Omental fat pad (tissue), 3 donors: ENCODE measurements at regions not wholly inside any gene's neighbourhood (a gene's known extent, or its start where the extent isn't known, plus 50 kb on each side); places are given as distances from the start of the nearest gene placed in this dataset.
"Not testable (repeated sequence)": the region's sequence is repeated elsewhere in the genome, so short reads cannot be mapped to it uniquely, and the experiment has no call there.

Experiments used
- ATAC-seq: fragments of 150-250 bp; one replicate; pipeline ENCODE4 v1.9.1; 2016; ENCODE audit warnings: mild to moderate bottlenecking, moderate library complexity; ENCODE audit not compliant: low FRiP score
- DNase-seq: peaks from one replicate; pipeline ENCODE4 v3.0.0-alpha.2; 2019; ENCODE audit warnings: low spot score
- CTCF ChIP-seq, 3 donors: fragments of 450-650 bp; IDR thresholded peaks; one replicate each; pipeline ENCODE4 v1.5.1; 2016 to 2017; ENCODE audit warnings: antibody characterized with exemption in 3 of 3, mild to moderate bottlenecking in 3 of 3, moderate library complexity in 2 of 3

DNA sequence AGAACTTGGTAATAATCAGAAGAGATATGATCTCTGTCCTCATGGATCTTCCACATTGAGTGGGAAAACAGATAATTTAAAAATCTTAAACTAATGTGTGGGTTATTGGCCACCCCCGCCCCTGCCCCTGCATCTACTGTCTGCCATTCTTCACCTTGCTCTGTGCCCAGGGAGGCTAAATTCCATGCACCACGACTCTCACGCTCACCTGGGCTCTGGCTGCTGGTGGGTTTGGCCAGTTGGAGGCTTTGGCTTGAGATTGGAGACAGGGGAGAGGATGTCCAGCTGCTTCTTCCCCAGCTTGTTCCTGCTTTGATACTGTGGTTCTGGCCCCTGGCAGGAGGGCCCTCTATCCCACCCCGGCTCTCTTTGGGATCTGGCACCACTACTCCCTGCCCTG lies 127.9 kb downstream of the IRX5 start:
- ATAC-seq (no peak), DNase-seq (no peak)
- TF ChIP-seq CTCF (IDR thresholded peaks at IDR 0.05): no peak

DNA sequence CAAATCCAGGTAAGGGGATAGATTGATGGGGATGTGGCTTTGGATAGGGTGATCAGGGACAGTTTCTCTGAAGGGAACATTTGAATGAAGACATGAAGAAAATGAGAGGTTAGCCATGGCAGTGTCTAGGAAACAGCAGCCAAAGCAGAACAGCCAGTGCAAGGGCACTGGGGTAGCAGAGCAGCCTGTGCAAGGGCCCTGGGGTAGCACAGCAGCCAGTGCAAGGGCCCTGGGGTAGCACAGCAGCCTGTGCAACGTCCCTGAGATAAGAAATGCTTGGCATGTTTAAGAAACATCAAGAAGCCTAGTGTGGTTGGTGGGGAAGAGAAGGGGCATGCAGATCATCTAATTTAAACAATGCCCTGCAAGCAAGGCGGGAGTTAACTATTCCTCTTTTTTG lies 128.5 kb downstream of the IRX5 start:
- no peak for ATAC-seq
- TF ChIP-seq CTCF (IDR thresholded peaks at IDR 0.05): no peak
- DNase-seq: no peak

DNA sequence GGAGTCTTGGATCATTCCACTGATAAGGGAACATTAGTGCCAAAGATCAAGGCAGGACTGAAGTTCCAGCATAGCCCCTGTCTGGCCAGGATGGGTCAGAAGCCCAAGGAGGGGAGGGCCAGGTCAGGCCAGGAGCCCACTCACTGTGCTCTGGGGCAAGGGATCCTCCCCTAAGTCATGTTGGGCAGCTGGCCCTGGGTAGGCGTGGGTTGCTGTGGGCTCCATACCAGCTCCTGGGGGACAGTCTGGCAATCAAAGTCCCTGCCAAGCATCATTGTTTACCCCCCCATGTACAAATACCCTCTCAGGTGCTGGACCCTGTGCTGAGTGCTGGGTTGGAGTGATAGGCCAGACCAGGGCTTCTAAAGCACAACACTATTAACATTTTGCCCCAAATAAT lies 130.5 kb downstream of the IRX5 start:
- DNase-seq: no peak
- no peak for TF ChIP-seq CTCF (IDR thresholded peaks at IDR 0.05)
- no peak for ATAC-seq

DNA sequence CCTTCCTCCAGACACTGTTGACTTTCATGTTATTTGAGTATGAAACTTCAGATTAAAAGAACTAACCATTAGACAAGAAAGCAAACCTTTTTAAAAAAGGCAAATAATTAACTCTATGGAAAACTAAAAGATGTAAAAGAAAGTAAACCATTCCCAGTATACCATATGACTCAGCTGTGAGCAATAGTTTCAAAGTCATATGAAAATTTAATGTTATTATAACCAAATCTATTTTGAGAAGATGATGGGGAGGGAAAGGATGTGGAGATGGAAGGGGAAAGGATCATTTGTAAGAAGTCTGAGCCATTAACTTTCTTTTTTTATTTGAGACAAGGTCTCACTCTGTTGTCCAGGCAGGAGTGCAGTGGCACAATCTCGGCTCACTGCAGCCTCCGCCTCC lies 131.8 kb downstream of the IRX5 start:
- no peak for ATAC-seq
- DNase-seq: no peak
- TF ChIP-seq CTCF (IDR thresholded peaks at IDR 0.05): no peak

DNA sequence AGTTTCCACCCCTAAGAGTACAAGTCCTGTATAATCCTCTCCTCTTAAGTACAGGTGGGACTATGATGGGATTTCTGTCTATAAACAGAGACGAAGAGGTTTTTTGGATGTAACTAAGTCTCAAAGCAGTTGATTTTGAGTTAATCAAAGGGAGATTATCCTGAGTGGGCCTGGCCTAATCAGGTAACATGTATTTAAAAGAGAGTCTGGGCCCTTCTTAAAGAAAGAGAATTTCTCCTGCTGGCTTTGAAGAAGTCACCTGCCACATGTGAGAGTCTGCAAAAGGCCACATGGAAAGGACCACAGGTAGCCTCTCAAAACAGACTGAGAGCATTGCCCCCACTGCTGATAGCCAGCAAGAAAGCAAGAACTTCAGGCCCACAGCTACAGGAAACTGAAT lies 142.3 kb downstream of the IRX5 start:
- no peak for TF ChIP-seq CTCF (IDR thresholded peaks at IDR 0.05)
- DNase-seq: no peak
- ATAC-seq: no peak

DNA sequence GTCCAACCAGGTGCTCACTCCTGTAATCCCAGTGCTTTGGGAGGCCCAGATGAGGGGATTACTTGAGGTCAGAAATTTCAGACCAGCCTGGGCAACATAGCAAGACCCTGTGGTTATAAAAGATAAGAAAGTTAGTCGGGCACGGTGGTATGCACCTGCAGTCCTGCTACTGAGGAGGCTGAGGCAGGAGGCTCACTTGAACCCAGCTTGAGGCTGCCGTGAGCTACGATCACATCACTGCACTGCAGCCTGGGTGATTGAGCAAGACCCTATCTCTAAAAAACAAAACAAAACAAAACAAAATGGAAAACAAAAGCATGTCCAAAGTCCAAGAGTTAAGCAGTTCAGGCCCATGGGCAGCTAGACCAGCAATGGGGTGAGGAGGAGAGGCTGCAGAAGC lies 143.2 kb downstream of the IRX5 start:
- TF ChIP-seq CTCF (IDR thresholded peaks at IDR 0.05): no peak
- ATAC-seq (no peak), DNase-seq (no peak)

DNA sequence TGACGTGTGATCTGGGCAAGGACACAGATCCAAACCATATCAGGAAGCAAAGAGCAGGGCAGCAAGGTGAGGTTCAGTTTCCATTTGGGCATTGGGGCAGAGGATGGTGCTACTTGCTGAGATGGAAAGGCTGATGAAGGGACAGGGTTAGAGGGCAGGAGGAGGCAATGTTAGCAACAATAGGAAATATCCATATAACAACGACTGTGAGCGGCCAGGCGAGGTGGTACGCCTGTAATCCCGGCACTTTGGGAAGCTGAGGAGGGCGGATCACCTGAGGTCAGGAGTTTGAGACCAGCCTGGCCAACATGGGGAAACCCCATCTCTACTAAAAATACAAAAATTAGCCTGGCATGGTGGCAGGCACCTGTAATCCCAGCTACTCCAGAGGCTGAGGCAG lies 144.5 kb downstream of the IRX5 start:
- ATAC-seq, DNase-seq: not testable (repeated sequence)

GRCh38 chr16:55076053-55076452 lies 145.4 kb downstream of the IRX5 start:
- no peak for DNase-seq
- no peak for TF ChIP-seq CTCF (IDR thresholded peaks at IDR 0.05)
- no peak for ATAC-seq
